Liver (tissue), 7 donors: ENCODE measurements at regions not wholly inside any gene's neighbourhood (a gene's known extent, or its start where the extent isn't known, plus 50 kb on each side); places are given as distances from the start of the nearest gene placed in this dataset.
"Not testable (repeated sequence)": the region's sequence is repeated elsewhere in the genome, so short reads cannot be mapped to it uniquely, and the experiment has no call there.

Experiments
- DNase-seq: peaks from one replicate; pipeline ENCODE4 v3.0.0-alpha.2; 2017; ENCODE audit warnings: low spot score
- H3K27ac ChIP-seq, 2 donors: one replicate each; pipeline ENCODE4 v1.7.0; 2013; ENCODE audit warnings: inconsistent platforms in 2 of 2, low read length in 2 of 2, control low read depth in 1 of 2, low read depth in 1 of 2, mild to moderate bottlenecking in 1 of 2
- H3K27me3 ChIP-seq, 4 donors: one replicate each; pipeline versions ENCODE4 v1.6.1 to v1.7.0; 2013; ENCODE audit warnings: low read length in 3 of 4, inconsistent platforms in 1 of 4, mild to moderate bottlenecking in 1 of 4, moderate library complexity in 1 of 4; ENCODE audit not compliant: control insufficient read depth in 4 of 4, insufficient read depth in 4 of 4
- H3K36me3 ChIP-seq, 4 donors: one replicate each; pipeline versions ENCODE4 v1.6.1 to v1.7.0; 2013; ENCODE audit warnings: low read length in 3 of 4, mild to moderate bottlenecking in 3 of 4, low read depth in 1 of 4, moderate library complexity in 1 of 4; ENCODE audit not compliant: control insufficient read depth in 4 of 4, insufficient read depth in 3 of 4
- H3K4me1 ChIP-seq, 4 donors: one replicate each; pipeline versions ENCODE4 v1.6.1 to v1.7.0; 2013; ENCODE audit warnings: low read length in 3 of 4, mild to moderate bottlenecking in 3 of 4, moderate library complexity in 1 of 4; ENCODE audit not compliant: control insufficient read depth in 4 of 4, insufficient read depth in 4 of 4
- H3K4me3 ChIP-seq, 3 donors: one replicate each; pipeline versions ENCODE4 v1.6.1 to v1.7.0; 2013; ENCODE audit warnings: low read length in 3 of 3, control low read depth in 1 of 3, low read depth in 1 of 3, mild to moderate bottlenecking in 1 of 3
- H3K9ac ChIP-seq, 2 donors: one replicate each; pipeline ENCODE4 v1.7.0; 2013; ENCODE audit warnings: low read length in 2 of 2, mild to moderate bottlenecking in 2 of 2, moderate library complexity in 2 of 2, control low read depth in 1 of 2, low read depth in 1 of 2
- H3K9me3 ChIP-seq, 4 donors: one replicate each; pipeline versions ENCODE4 v1.6.1 to v1.7.0; 2013; ENCODE audit warnings: low read length in 3 of 4; ENCODE audit not compliant: control insufficient read depth in 4 of 4
- FOXA1 ChIP-seq: IDR thresholded peaks from 2 replicates; pipeline ENCODE4 v1.6.1; 2016; ENCODE audit warnings: antibody characterized with exemption
- FOXA2 ChIP-seq: IDR thresholded peaks from 2 replicates; pipeline ENCODE4 v1.6.1; 2016; ENCODE audit warnings: antibody characterized with exemption
- JUND ChIP-seq, 2 donors: IDR thresholded peaks; 2 replicates each; pipeline ENCODE4 v1.6.1; 2016; ENCODE audit warnings: antibody characterized with exemption in 2 of 2
- RAD21 ChIP-seq, 2 donors: IDR thresholded peaks; 2 replicates each; pipeline ENCODE4 v1.6.1; 2016; ENCODE audit warnings: antibody characterized with exemption in 2 of 2, mild to moderate bottlenecking in 2 of 2
- WGBS: extraction: QIAGEN DNeasy Blood & Tissue Kit; methylation state at CpG from one replicate; pipeline ENCODE4 v1.1.7; 2013; 5-methylcytosine and 5-hydroxymethylcytosine counted together
- donor health status: healthy.
- donor health status: healthy.
- donor health status: healthy.
- donor health status: healthy.

GRCh38 chr22:11042116-11042515, 4485.9 kb upstream of the OR11H1 start:
- no peak overlapping the region for H3K4me3 ChIP-seq
- WGBS: 31% methylated on average over 6 of the region's 6 CpGs
- H3K4me1 ChIP-seq: no peaks in the 10 kb centered on the region
- no peak overlapping the region for H3K9ac ChIP-seq
- H3K27me3 ChIP-seq: no peaks in the 10 kb centered on the region
- no peak overlapping the region for H3K27ac ChIP-seq
- H3K36me3 ChIP-seq: no peaks in the 10 kb centered on the region
- peaks cover 6 to 24% (median 9%) of the 10 kb centered on the region in 4 donors for H3K9me3 ChIP-seq
- no peak for TF ChIP-seq FOXA1
- TF ChIP-seq RAD21 (IDR thresholded peaks at IDR 0.05): no peak
- no peak for TF ChIP-seq FOXA2
- TF ChIP-seq JUND (IDR thresholded peaks at IDR 0.05): no peak
- no peak for DNase-seq

GRCh38 chr22:11043289-11043688, 4484.7 kb upstream of the OR11H1 start:
- H3K4me1 ChIP-seq, H3K27ac ChIP-seq, H3K36me3 ChIP-seq, H3K4me3 ChIP-seq, H3K27me3 ChIP-seq, DNase-seq, H3K9ac ChIP-seq: not testable (repeated sequence)
- H3K9me3 ChIP-seq: peaks cover 4 to 19% (median 7%) of the 10 kb centered on the region in 4 donors

GRCh38 chr22:11048884-11049283, 4479.1 kb upstream of the OR11H1 start:
- not testable (repeated sequence) for H3K9me3 ChIP-seq, H3K27me3 ChIP-seq
- WGBS: 77% methylated on average over 1 of the region's 1 CpG

GRCh38 chr22:11050226-11050625, 4477.8 kb upstream of the OR11H1 start:
- not testable (repeated sequence) for H3K27me3 ChIP-seq, H3K9me3 ChIP-seq, H3K27ac ChIP-seq, H3K4me1 ChIP-seq, H3K9ac ChIP-seq, H3K4me3 ChIP-seq, DNase-seq, H3K36me3 ChIP-seq
- WGBS: 69% methylated on average over 11 of the region's 11 CpGs

More at GRCh38 chr22:11048884-11049283, 4479.1 kb upstream of the OR11H1 start:
- not testable (repeated sequence) for H3K36me3 ChIP-seq, DNase-seq, H3K27ac ChIP-seq, H3K4me3 ChIP-seq, H3K4me1 ChIP-seq, H3K9ac ChIP-seq

- not testable (repeated sequence) for H3K27me3 ChIP-seq, H3K27ac ChIP-seq, H3K9ac ChIP-seq, H3K9me3 ChIP-seq, H3K36me3 ChIP-seq, DNase-seq, H3K4me1 ChIP-seq, H3K4me3 ChIP-seq
- WGBS: 61% methylated on average over 7 of the region's 9 CpGs
Measured at GRCh38 chr22:11051401-11052112, 4476.4 kb upstream of the OR11H1 start.

GRCh38 chr22:11053403-11054344, 4474.3 kb upstream of the OR11H1 start:
- not testable (repeated sequence) for H3K27ac ChIP-seq, DNase-seq, H3K27me3 ChIP-seq, H3K4me1 ChIP-seq, H3K4me3 ChIP-seq, H3K9ac ChIP-seq, H3K36me3 ChIP-seq, H3K9me3 ChIP-seq
- 59% methylated on average over 24 of the region's 24 CpGs for WGBS

- WGBS: 66% methylated on average over 11 of the region's 11 CpGs
- H3K9me3 ChIP-seq, H3K27ac ChIP-seq, H3K4me1 ChIP-seq, H3K36me3 ChIP-seq, DNase-seq, H3K27me3 ChIP-seq, H3K9ac ChIP-seq, H3K4me3 ChIP-seq: not testable (repeated sequence)
Measured at GRCh38 chr22:11054681-11055080, 4473.3 kb upstream of the OR11H1 start.

- not testable (repeated sequence) for H3K27ac ChIP-seq, H3K27me3 ChIP-seq, DNase-seq, H3K36me3 ChIP-seq, H3K4me3 ChIP-seq, H3K9ac ChIP-seq, H3K9me3 ChIP-seq, H3K4me1 ChIP-seq
- 73% methylated on average over 8 of the region's 8 CpGs for WGBS
Measured at GRCh38 chr22:11055176-11055575, 4472.8 kb upstream of the OR11H1 start.
